Activated CD4-positive, alpha-beta T cell treated with anti-CD3 and anti-CD28 coated beads, Interleukin-2, amount 10 ng/mL, durations not matched to agents 7 days and 5 days (primary cell): ENCODE measurements at regions not wholly inside any gene's neighbourhood (a gene's known extent, or its start where the extent isn't known, plus 50 kb on each side); places are given as distances from the start of the nearest gene placed in this dataset.

Source experiments
- CTCF ChIA-PET: fragments of 350-600 bp; sonication (Branson Sonifier 250); formaldehyde crosslinking; loops from one replicate; lab custom pipeline; 2021; ENCODE audit warnings: antibody characterized with exemption; lab: Charles Lee
- POLR2A ChIA-PET: fragments of 350-600 bp; sonication (Branson Sonifier 250); formaldehyde crosslinking; loops from one replicate; lab custom pipeline; 2021; ENCODE audit warnings: antibody characterized with exemption; lab: Charles Lee
- DNase-seq: peaks from one replicate; pipeline ENCODE4 v3.0.0-alpha.2; 2020
- H3K27ac Mint-ChIP-seq: one replicate; pipeline ENCODE4 v1.8.0; 2021; ENCODE audit warnings: mild to moderate bottlenecking, moderate library complexity, mixed read lengths
- H3K27me3 Mint-ChIP-seq: one replicate; pipeline ENCODE4 v1.8.0; 2021; ENCODE audit warnings: mixed read lengths
- H3K36me3 Mint-ChIP-seq: one replicate; pipeline ENCODE4 v1.8.0; 2021; ENCODE audit warnings: low read depth, mixed read lengths
- H3K4me1 Mint-ChIP-seq: one replicate; pipeline ENCODE4 v1.8.0; 2021; ENCODE audit warnings: mixed read lengths
- H3K4me3 Mint-ChIP-seq: one replicate; pipeline ENCODE4 v1.8.0; 2021; ENCODE audit warnings: mild to moderate bottlenecking, moderate library complexity, mixed read lengths
- H3K9me3 Mint-ChIP-seq: one replicate; pipeline ENCODE4 v1.8.0; 2021; ENCODE audit warnings: mixed read lengths

GRCh38 chr15:59887211-59887610 lies 116.9 kb upstream of the FOXB1 start:
- peaks cover 13% of the 10 kb centered on the region for H3K27me3 Mint-ChIP-seq
- no peaks in the 10 kb centered on the region for H3K9me3 Mint-ChIP-seq
- H3K36me3 Mint-ChIP-seq: no peaks in the 10 kb centered on the region
- H3K4me1 Mint-ChIP-seq: no peaks in the 10 kb centered on the region
- no peak overlapping the region for H3K4me3 Mint-ChIP-seq
- DNase-seq: no peak
- no peak overlapping the region for H3K27ac Mint-ChIP-seq
- ChIA-PET CTCF (no interaction called here), POLR2A (no interaction called here)

DNA sequence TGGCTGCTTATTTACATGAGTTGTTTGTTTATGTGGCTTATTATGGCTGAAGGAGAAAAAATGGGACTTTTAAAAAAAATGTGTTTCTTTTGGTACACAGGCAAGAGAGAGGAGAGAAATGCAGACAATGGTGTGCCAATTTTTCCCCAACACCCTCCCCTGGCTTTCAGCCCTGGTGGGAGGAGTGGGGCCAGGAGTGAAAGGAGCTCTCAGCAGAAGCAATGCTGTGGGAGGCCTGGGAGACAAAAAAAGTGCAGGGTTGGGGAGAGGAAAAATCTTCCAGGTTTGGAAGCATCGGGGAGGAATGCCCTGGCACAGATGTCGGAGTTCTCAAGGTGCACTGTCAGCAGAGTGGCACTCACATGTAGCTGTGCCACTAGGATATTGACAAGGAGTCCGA lies 117.7 kb upstream of the FOXB1 start:
- Mint-ChIP-seq H3K27ac (no peak overlapping the region), H3K36me3 (no peaks in the 10 kb centered on the region), H3K9me3 (no peaks in the 10 kb centered on the region), H3K4me1 (no peaks in the 10 kb centered on the region), H3K4me3 (no peak overlapping the region), H3K27me3 (peaks cover 13% of the 10 kb centered on the region)
- no peak for DNase-seq
- ChIA-PET POLR2A (no interaction called here), CTCF (interaction anchor here (0.8 kb wide), 1 partner anchor 57 kb away, joined by 4 read pairs; no protein-coding TSS in a partner anchor)

DNA sequence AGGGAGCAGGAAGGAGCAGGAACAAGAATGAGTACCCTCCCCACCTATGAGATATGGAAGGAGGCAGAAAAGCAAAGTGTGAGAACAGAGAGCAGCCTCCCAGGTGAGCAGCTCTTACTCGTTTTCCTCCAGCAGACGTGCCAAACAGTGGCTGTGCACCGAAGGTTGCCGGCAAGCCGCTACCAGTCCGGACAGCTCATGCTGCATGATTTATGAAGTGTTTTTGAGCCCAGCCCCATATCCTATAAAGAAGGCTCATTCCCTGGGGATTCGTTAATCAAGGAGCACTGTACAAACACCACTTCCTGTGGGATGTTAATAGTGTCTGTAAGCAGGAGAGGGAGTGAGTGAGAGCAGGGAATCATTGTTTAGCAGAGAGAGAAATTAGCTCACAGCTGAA lies 118.3 kb upstream of the FOXB1 start:
- CTCF ChIA-PET: interaction anchor here (0.6 to 0.8 kb wide), 2 partner anchors 44 to 56 kb away, joined by 3 to 4 read pairs; no protein-coding TSS in a partner anchor
- no peaks in the 10 kb centered on the region for H3K36me3 Mint-ChIP-seq
- peaks cover 13% of the 10 kb centered on the region for H3K27me3 Mint-ChIP-seq
- no peak overlapping the region for H3K4me3 Mint-ChIP-seq
- no peaks in the 10 kb centered on the region for H3K4me1 Mint-ChIP-seq
- no peak overlapping the region for H3K27ac Mint-ChIP-seq
- H3K9me3 Mint-ChIP-seq: no peaks in the 10 kb centered on the region
- DNase-seq: no peak
- POLR2A ChIA-PET: no interaction called here

GRCh38 chr15:59879506-59880265 lies 124.4 kb upstream of the FOXB1 start:
- POLR2A ChIA-PET: no interaction called here
- Mint-ChIP-seq H3K4me1 (no peaks in the 10 kb centered on the region), H3K9me3 (no peaks in the 10 kb centered on the region)

DNA sequence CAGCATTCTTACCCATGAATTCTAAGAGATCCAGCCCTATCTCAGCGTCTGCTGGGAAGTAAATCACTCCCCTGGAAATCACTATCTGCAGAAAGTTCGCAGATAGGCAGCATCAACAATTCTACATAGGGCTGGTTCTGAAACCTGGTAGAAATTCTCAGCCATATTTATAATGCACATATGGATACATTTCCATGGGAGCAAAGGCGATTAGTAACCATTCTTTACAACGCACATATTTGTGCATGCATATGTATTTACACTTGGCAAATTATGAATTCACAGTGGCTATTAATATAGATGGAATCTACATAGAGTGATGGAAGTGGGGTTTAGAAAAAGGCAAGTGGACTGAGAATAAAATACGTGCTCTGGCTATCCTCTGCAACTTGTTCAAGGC lies 128.0 kb upstream of the FOXB1 start:
- Mint-ChIP-seq H3K27me3 (peaks cover 22% of the 10 kb centered on the region), H3K9me3 (no peaks in the 10 kb centered on the region), H3K36me3 (no peaks in the 10 kb centered on the region), H3K4me3 (no peak overlapping the region), H3K27ac (no peak overlapping the region), H3K4me1 (no peaks in the 10 kb centered on the region)
- ChIA-PET POLR2A (no interaction called here), CTCF (no interaction called here)
- no peak for DNase-seq

More at GRCh38 chr15:59879506-59880265, 124.4 kb upstream of the FOXB1 start:
- Mint-ChIP-seq H3K4me3 (no peak overlapping the region), H3K27me3 (peaks cover 4% of the 10 kb centered on the region), H3K36me3 (no peaks in the 10 kb centered on the region), H3K27ac (no peak overlapping the region)
- no peak for DNase-seq
- CTCF ChIA-PET: interaction anchor here (0.9 kb wide), 1 partner anchor 17 kb away, joined by 3 read pairs; no protein-coding TSS in a partner anchor

DNA sequence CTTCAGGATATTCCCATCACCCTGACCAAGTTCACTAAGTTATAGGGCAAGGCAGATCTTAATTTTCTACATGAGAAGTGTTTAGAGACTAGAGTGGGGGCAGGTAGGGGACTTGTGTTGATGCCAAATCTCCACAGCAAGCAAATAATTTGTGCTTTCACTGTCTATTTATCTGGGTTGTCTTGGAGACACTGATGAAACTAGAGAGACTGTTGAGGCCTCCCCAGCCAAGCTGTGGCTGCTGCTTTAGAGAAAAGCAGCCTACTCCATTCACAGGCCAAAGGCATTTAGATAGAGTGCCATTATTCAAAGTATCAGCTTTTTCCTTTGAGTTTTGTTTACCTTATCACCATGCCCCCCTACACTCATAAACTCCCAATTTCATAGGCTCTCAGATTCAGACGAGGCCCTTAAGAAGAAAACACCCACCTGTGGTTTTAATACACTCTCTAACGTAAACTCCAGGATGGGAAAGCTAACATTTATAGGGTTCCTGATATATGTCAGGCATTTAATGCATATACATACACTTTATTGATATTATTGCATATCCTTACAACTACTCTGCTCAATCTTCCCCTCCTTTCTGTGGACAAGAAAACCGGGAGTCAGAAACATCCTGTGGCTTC lies 130.4 kb upstream of the FOXB1 start:
- Mint-ChIP-seq H3K4me3 (no peak overlapping the region), H3K4me1 (no peaks in the 10 kb centered on the region), H3K9me3 (no peaks in the 10 kb centered on the region), H3K36me3 (no peaks in the 10 kb centered on the region), H3K27ac (no peak overlapping the region), H3K27me3 (peaks cover 21% of the 10 kb centered on the region)
- POLR2A ChIA-PET: no interaction called here
- CTCF ChIA-PET: no interaction called here
- no peak for DNase-seq

- Mint-ChIP-seq H3K27ac (no peak overlapping the region), H3K4me3 (no peak overlapping the region), H3K4me1 (no peaks in the 10 kb centered on the region), H3K27me3 (peaks cover 17% of the 10 kb centered on the region), H3K36me3 (no peaks in the 10 kb centered on the region), H3K9me3 (no peaks in the 10 kb centered on the region)
- DNase-seq: no peak
- CTCF ChIA-PET: no interaction called here
- POLR2A ChIA-PET: no interaction called here
Measured at GRCh38 chr15:59867086-59867855, 136.8 kb upstream of the FOXB1 start.

DNA sequence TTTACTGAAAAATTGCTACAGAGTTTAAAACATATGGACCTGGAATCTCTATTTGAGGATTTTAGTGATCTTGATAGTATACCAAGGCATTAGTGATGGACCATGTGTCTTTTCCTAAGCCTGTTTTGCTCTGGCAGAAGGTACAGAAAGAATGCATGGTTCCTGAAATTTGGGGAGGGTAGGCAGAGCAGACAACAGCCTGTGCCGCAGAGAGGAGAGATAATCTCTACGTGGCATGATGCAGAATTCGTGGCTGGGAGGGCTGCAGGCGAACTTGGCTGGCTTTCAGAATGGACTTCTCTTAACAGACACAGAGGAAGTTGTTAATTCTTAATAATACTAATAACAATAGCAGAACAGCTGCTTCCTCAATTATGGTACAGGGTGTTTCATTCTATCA lies 137.5 kb upstream of the FOXB1 start:
- Mint-ChIP-seq H3K4me1 (no peaks in the 10 kb centered on the region), H3K4me3 (no peak overlapping the region), H3K27ac (no peak overlapping the region), H3K27me3 (peaks cover 12% of the 10 kb centered on the region), H3K36me3 (no peaks in the 10 kb centered on the region), H3K9me3 (no peaks in the 10 kb centered on the region)
- POLR2A ChIA-PET: no interaction called here
- DNase-seq: no peak
- CTCF ChIA-PET: no interaction called here

DNA sequence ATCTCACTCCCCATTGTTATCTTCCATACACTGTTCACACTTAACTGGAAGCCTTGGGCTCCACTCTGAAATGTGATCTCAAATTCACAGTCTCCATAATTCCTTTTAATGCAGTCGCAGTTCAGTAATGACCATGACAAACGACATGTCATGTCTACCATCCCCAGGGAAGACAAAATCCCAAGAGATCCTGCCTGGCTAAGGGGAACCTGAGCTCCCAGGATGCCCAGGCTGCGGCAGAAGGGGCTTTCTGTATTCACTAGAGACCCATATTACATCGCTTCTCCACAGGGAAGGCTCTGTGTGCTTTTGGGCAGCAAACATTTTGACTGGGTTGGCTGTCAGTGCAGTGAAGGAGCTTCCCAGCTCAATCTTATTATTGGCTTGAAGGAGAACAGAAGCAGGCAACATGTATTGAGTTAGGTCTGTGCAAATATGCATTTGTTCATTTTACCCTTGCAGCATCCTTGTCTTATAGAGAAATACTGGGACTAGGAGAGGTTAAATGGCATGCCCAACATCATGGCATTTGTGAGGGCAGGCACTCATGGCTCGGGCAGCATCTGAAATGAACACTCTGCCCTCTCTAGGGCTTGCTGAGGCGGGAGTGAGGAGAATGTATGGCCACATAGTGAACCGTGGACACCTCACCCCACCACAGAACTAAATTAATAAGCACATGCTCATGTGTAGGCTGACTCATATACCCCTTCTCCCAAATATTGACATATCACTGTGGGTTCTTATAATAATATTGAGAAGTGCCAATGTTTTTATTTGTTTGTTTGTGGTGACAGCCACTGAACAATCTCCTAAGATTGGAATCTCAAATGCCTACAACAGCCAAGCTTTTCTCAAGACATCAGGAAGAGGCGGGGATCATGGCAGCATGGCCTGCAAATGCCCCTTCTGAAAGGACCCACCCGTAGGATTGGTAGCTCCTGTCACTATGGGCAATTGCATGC lies 141.6 kb upstream of the FOXB1 start:
- H3K4me3 Mint-ChIP-seq: no peak overlapping the region
- POLR2A ChIA-PET: no interaction called here
- no peaks in the 10 kb centered on the region for H3K36me3 Mint-ChIP-seq
- CTCF ChIA-PET: interaction anchor here (0.6 to 1.5 kb wide), 4 partner anchors 18 to 319 kb away, joined by 3 to 5 read pairs (median 3); no protein-coding TSS in a partner anchor
- no peaks in the 10 kb centered on the region for H3K4me1 Mint-ChIP-seq
- H3K27me3 Mint-ChIP-seq: peaks cover 29% of the 10 kb centered on the region
- no peak for DNase-seq
- no peaks in the 10 kb centered on the region for H3K9me3 Mint-ChIP-seq
- H3K27ac Mint-ChIP-seq: no peak overlapping the region

DNA sequence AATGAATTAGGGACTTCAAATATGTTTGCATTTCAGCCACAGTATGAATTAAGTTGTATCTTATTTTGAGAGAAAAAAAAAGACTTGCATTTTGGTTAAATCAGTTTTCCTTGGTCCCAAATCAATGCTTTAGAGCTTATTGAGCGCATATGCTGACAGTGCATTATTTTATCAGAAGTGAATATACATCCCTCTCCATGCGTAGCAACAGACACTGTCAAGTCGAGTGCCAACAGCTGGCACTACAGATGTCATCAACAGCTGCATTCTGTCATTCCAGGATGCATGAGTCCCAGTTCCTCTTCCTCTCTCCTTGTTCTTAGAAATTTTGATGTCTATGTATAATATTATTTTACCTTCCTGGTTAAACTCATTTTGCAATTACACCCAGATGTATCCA lies 156.1 kb upstream of the FOXB1 start:
- peaks cover 6% of the 10 kb centered on the region for H3K27me3 Mint-ChIP-seq
- CTCF ChIA-PET: interaction anchor here (0.6 kb wide), 1 partner anchor 341 kb away, joined by 4 read pairs; no protein-coding TSS in a partner anchor

GRCh38 chr15:59845942-59846499 lies 156.9 kb upstream of the BNIP2 start:
- ChIA-PET POLR2A (no interaction called here), CTCF (interaction anchor here (0.7 to 1.2 kb wide), 3 partner anchors 10 to 674 kb away, joined by 3 read pairs; no protein-coding TSS in a partner anchor)
- Mint-ChIP-seq H3K4me1 (no peaks in the 10 kb centered on the region), H3K9me3 (no peaks in the 10 kb centered on the region), H3K36me3 (no peaks in the 10 kb centered on the region), H3K27ac (no peak overlapping the region), H3K27me3 (peaks cover 9% of the 10 kb centered on the region), H3K4me3 (no peak overlapping the region)
- DNase-seq: no peak

More for the DNA sequence above, 156.1 kb upstream of the FOXB1 start:
- Mint-ChIP-seq H3K4me1 (no peaks in the 10 kb centered on the region), H3K4me3 (no peak overlapping the region), H3K36me3 (no peaks in the 10 kb centered on the region), H3K9me3 (no peaks in the 10 kb centered on the region), H3K27ac (no peak overlapping the region)
- no peak for DNase-seq
- POLR2A ChIA-PET: no interaction called here

DNA sequence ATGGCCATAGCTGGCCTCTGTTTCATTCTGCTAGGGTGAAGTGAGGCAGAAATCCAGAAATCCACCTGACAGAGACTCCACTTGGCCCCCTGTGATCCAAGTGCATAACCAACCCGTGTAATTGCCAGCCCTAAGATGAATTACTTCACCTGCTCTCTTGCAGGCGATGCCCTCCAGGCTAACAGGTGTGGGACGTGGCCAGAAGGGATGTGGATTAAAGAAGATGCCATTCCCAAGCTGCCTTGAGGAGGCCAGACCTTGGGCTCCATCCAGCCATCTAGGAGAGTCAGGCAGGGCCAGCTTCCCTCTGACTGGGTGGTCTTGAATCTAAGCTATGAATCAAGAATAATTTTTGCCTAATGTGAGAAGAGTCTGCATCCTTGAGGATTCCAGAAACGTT lies 154.5 kb upstream of the BNIP2 start:
- no peaks in the 10 kb centered on the region for H3K9me3 Mint-ChIP-seq
- no peaks in the 10 kb centered on the region for H3K36me3 Mint-ChIP-seq
- H3K4me3 Mint-ChIP-seq: no peak overlapping the region
- H3K27ac Mint-ChIP-seq: no peak overlapping the region
- CTCF ChIA-PET: interaction anchor here (0.6 to 1.9 kb wide), 3 partner anchors 19 to 393 kb away, joined by 3 to 5 read pairs (median 3); no protein-coding TSS in a partner anchor
- POLR2A ChIA-PET: no interaction called here
- H3K27me3 Mint-ChIP-seq: peaks cover 6% of the 10 kb centered on the region
- H3K4me1 Mint-ChIP-seq: peaks cover 11% of the 10 kb centered on the region
- no peak for DNase-seq
